SH-SY5Y (cell line): ENCODE measurements at regions not wholly inside any gene's neighbourhood (a gene's known extent, or its start where the extent isn't known, plus 50 kb on each side); places are given as distances from the start of the nearest gene placed in this dataset.

Experiments used
- GATA2 ChIP-seq: IDR thresholded peaks from 2 replicates; pipeline ENCODE4 v1.6.1; 2011; ENCODE audit warnings: mild to moderate bottlenecking, low read depth, low read length
- GATA3 ChIP-seq: IDR thresholded peaks from 2 replicates; pipeline ENCODE4 v1.6.1; 2011; ENCODE audit warnings: low read depth, mild to moderate bottlenecking, low read length, moderate library complexity

GRCh38 chr6:163715846-163716245 lies 301.3 kb downstream of the QKI start:
- TF ChIP-seq GATA2 (no peak), GATA3 (no peak)
